ENCODE measurements at regions not wholly inside any gene's neighbourhood (a gene's known extent, or its start where the extent isn't known, plus 50 kb on each side); places are given as distances from the start of the nearest gene placed in this dataset.

DNA sequence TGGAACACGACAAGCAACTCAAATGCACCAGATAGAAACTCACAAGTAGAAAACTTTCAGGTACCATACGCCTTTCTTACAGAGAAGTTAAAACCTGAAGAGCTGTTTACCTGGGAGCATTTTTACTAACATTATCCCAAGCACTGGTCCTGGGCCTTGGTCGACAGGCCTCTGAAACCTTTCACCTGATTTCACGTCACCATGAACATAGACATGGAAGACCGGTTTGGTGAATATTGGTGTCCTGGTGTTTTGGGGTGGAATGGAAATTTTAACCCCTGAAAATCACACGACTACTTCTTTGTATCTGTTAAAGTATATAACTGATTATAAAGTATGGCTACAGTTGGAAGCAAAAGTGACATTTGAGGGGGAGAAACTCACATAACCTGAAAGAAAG is 176.6 kb upstream of the ARGLU1 start:
- DNase-seq, result no peak

DNA sequence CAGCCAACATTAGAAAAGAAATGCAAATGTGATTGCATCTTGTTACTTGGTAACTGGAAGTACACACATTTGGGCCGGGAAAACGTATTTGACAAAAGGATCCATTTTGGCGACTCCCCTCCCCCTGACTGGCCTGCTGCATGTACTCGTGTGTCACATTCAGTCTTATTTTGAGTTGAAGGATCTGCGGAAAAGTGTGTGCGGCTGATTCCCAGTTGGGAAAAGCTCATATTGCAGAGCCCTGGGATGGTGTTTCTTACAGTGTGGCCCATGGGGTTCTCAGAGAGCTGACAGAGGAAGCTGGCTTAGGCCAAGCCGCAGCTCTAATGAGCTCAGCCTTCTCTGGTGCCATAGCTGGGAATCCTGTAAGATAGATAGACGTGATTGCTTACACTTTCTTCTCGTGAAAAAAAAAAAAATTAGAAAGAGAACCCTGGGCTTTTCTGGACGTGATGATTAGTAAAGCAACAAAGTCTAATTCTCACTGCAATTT is 170.3 kb upstream of the ARGLU1 start:
- DNase-seq, result no peak

DNA sequence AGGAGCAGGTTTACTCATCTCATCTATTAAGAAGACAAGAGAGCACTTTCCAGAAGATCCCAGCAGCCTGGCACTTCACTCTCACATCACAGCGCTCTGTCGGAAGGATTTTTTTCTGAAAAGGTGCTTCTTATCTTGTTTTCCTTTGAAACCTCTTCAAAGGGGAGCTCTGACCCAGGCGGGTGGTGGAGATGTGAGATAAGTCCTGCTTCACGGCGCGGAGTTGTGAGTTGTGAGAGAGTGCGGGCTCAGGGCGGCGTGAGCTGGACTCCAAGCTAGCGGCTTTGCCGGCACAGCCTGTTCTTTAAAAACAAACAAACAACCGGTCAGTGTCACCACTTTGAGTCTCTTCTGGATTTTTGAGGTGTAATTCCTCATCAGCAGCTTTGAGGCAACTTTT is 169.0 kb upstream of the ARGLU1 start:
- no peak for DNase-seq

DNA sequence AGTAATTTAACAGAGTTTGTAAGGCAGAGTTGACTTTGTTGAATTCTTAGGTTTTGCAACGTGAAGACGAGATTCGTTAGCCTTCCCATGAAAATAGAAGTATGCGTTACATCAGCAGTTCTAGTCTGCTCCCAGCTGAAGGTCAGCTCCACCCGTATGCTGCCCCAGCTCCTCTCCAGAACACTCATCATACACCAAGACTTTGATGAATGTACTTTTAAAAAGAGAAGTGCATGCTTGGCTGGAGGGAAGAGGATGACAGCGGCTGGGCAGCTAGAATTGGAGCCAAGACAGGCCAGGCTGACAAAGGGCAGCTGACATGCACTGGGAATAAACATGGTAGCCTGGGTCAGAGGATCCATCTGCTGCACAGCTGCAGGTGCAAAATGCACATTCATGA is 166.3 kb upstream of the ARGLU1 start:
- DNase-seq, result no peak

DNA sequence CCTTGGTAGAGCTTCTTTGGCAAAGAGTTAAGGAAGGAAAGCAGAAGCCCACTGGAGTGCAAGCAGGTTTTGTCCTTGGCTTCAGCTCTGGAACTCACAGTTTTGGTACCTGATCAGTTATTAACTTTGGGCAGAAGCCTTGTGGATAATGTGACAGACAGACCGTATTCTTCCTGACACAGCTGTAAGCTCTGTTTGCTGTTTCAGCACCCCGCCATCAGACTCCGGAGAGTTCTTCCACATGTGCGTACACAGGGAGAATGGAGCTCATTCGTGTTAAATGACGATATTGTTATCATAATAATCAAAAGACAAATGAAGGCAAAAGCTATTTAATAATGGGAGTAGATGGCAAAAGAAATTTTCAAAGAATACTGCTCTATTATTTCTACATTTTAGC is 155.1 kb upstream of the ARGLU1 start:
- no peak for DNase-seq

DNA sequence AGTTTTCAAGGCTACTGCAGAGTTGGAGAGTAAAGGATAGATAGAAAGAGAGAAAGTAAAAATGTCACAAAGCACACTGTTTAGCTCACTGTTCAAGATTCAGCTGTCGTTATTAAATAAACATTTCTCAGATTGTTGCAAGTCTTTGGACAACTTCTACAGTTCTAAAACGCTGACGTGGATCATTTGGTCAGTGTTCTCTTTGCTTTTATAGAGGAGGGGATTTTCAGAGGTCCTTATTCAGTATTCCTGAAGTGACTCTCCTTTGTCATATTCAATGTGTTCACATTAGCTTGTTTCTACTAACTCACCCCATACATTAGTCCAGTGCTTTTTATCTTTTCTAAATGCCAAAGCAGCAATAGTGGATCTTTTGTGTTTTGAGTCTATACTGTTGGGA is 154.7 kb upstream of the ARGLU1 start:
- no peak for DNase-seq

DNA sequence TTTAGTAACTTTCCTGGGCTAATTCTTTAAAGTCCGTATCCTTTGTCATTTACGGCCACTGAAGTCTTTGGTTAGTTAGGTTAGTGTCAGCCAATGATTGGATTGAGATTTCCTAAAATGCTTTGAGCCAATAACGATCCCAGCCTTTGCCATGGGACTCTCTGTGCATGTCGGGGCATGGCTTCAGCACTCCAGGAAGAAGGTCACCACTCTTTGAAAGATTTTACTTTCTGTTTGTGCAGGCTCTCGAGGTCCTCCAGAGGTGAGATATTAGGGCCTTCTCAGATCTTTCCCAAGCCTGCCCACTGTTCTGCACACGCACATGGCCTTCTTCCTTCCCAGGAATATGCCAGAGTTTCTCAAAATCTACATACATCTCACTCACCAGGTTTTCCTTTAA is 153.7 kb upstream of the ARGLU1 start:
- DNase-seq, result no peak

DNA sequence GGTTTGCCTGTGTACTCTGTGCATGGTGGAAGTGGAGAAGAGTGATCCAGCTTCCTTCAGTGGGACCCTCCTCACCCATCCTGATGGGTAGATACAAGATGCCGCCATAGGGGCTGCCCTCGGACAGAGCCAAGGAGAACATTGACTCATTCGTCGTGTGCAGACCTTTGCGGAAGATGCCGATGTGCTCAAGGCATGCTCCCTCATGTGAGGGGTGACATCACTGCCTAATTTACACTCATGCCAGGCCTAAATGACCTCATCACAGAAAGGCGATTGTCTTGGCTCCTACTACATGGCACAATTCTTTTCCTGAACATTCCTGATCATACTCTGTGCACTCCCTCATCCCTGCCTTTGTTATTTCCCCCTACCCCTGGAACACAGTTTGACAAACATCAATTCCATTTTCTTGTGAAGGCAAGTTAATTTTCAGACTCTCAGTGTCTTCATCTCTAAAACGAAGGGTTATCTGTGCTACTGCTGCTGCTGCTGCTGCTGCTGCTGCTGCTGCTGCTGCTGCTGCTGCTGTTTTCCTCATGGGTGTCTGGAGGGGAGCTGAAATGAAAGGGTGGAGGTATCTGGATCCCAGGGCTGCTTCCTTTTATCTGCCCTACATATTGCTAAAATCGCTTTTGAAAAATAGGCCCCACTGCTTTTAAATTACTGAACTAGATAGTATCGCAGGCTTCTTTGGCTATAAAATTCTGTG is 146.5 kb upstream of the ARGLU1 start:
- DNase-seq, result no peak

DNA sequence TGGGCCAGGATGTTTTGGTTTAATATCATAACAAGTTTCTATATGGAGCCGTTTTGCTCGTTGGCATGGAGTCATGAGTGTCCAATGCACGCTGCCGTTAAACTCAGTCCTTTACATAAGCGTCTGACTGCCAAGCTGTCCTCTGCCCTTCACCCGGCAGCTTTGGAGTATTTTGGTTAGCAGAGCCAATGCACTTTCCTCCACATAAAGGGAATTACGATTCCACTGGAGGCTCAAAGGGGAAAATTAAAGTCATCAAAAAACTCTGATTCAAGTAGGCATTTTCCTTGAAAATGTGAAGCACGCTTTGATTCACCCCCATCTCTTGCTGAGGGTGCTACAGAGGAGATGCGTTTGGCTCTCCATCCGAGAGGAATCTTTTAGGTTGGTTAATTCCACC is 144.4 kb upstream of the ARGLU1 start:
- no peak for DNase-seq

DNA sequence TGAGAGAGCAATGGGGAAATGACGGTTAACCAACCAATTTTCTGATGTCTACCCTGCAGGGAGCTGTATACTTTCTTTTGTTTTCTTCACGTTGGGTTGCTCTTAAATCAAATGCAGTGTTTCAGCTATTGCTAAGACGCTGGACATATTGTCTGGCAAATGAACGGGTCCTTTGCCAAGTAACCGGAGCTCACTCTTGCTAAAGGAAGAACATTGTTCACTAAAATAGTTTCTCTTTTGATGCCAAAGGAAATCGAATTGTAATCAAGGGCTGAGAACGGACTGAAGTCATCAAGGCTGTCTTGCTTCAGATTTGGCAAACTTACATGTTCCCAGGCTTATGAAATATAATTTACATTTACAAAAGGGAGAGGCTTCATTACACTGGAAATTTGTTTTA is 142.3 kb upstream of the ARGLU1 start:
- DNase-seq, result no peak

DNA sequence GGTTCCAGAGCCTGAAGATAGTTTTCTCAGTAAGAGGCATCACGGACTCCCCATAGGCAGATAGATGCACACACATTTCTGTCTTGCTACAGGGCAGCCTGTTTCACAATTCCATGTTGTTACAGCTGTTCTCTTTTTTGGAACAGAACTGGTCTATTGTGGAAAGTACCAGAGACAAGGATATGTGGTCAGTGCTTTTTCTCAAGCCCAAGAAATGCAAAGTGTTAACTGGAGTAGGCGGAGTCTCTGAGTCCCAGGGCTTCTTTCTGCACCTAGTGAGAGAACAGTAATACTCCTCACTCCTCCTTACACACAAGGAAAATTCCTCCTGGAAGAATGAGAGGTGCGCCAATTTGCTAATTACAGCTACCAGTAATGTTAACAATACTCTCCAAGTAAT is 141.6 kb upstream of the ARGLU1 start:
- no peak for DNase-seq

DNA sequence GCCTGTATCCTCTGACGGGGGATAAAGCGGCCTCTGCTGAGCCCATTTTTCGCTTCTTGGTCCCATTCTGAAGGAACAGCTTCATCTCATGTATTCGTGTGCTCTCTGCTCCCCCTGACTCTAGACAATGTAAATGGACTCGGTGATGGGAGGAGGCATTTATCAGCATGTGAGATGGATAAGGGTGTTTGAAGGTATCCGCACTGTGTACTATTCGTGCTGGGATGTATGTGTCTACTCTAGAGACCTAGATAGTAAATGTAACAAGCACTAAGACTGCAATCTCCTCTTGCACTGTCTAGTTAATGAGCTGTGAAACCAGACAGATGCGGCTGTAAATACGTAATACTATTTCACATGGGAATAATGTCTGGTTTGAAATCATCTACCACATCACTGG is 134.6 kb upstream of the ARGLU1 start:
- DNase-seq, result no peak

DNA sequence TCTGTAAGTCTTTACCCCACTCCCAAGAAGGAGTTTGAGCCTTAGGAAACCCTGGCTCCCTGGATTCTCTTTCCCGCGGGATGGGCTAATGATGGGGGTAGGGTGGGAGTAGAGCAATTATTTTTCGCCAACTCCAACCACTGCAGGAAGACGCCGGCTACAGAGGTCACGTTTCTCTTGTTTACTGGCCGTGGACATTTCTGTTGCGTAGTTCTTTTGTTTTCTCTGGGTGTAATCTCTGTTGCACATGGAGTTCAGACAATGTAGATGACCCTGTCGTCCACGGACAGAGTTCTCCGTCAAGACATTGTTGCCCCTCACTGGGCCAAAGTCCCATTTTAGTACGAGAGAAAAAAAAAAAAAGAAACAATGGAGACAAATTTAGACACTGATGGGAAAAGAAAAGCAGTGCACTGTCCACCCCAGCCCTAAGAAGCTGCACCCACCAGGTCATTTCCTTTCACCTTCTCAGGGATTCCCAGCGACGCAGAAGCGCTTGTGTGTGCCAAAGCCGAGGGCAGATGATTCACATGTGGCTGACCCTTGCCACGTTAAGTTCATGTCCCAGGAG is 133.9 kb upstream of the ARGLU1 start:
- no peak for DNase-seq

DNA sequence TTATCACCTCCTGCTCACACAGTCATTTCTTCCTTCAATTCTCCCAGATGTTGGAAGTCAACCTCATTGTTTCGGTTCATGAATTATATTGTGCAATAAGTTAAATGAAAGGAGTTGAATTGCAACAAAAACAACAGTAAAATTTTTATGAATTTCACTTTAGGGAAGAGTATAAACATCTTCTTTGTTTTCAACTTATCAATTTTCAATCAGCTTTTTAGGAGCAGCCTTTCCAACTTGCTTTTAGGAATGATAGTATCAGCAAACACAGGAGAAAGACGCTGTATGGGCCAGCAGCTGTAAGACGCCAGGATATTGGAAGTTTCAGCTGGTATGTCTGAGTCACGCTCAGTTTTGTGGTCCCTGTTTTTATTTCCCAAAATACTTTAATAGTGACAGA is 132.5 kb upstream of the ARGLU1 start:
- no peak for DNase-seq

DNA sequence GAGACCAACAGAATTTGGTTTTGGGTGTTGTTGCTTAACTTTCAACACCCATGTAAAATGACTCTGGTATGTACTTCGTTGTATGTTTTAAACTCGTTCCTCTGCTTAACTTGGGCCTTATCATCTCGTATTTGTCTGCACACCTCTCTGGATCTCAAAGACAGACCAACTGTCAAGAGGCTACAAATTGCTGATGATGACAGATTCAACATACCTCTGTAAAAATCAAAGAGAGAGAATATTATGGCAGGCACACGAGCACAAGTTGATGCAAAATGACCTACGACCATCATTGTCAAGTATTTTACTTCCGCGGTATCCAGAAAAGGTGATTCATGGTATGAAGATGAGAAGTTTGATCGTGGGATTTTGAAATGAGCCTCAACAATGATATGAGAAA is 132.1 kb upstream of the ARGLU1 start:
- DNase-seq, result no peak

DNA sequence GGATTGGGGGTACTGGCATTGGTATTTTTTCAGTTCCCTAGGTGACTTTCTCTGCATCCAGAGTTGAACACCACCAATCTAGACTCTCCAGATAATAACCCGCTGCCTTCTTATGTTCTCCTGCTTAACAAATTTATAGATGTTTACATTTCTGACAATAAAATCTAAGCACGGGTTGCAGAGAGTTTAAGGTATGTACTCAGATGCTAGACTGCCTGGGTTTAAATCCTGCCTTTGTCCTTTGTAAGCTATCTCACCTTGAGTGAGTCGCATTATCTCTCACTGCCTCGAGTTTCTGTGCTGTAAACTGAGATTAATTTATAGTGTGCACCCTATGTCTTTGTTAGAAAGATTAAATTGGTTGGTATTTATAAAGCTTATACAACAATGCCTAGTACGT is 131.4 kb upstream of the ARGLU1 start:
- DNase-seq, result no peak

DNA sequence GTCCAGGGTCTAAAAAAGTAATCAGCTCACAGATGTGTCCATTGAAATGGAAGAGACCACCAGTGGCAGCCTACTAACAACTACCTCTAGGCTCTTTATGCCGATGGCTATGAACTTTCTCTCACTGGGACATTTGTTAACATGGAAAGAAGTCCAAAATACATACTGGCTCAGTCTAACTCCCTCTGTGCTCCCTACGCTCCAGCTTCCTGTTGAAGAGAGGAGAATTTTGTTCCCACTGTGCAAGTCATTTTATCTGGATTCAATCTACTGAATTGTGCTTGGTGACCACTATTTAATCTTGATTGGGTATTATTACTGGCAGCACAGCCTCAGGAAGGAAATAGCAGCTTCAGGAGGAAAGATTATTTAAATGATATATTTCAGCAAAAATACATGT is 128.8 kb upstream of the ARGLU1 start:
- DNase-seq, result no peak

DNA sequence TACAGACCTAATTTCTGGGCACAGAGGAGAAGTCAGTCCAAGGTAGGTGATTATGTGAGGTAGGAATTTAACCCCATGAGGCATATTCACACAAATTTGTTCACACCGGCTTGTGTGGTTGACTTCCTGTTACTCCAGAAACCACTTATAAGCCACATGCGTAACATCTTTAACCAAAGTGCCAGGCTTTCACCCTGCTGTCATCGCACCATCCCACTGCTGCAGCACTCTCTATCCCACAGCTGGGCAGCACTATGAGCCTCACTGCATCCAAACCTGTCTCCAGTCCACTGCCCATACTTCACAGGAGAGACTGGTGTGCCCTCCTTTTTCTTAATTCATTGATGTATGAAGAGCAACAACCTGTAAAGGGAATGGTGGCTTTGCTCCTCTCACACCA is 128.2 kb upstream of the ARGLU1 start:
- no peak for DNase-seq

DNA sequence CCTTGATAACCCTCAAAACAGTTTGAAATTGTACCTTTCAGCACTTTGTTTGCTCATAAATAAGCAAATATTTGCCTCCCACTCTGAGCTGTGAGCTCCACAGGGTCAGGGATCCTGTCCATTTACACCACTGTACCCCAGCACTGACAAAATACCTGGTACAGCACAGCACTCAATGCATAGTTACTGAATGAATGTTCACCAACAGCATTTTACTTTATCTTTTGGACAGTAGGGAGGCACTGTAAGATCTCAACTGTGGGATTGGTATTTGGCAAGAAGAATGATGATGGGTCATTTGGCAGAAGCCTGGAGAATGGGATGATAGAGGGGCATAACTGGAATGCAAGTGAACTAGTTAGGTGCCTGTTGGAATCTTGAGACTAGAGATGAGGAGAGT is 127.2 kb upstream of the ARGLU1 start:
- DNase-seq, result no peak

DNA sequence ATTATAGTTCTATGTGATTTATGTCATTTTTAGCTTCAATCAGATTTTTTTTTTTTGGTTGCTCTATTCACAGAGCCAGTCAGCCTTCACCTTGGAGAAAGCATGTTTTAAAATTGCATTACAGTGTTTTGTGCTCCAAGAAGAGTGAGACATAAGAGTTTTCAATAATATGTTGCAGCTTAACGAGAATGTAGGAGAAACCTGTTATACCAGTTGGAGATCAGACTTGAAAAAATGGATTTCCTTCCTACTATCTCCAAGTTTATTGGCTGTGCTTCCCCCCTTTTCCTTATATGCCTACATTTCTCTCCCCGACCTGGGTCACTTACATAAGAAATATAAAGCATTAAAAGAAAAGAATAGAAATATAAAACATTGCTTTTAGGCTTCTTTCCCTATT is 123.9 kb upstream of the ARGLU1 start:
- DNase-seq, result no peak

DNA sequence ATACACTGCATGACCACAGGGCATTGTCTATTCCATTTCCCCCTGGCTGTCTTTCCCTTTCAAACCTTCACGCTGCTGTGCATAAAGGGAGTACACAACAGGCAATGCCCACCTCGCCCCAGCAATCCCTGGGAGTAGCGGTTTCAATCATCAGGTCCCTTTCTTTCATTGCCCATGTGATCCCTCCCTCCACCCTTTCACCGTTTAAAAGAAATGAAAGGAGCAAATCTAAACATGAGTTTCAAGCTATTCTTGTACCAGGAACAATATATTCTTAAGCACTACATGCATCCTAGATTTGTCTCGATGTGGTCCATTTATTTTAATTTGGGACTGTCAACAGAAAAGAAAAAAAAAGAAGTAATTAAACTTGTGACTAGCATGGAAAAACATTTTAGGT is 123.4 kb upstream of the ARGLU1 start:
- no peak for DNase-seq

DNA sequence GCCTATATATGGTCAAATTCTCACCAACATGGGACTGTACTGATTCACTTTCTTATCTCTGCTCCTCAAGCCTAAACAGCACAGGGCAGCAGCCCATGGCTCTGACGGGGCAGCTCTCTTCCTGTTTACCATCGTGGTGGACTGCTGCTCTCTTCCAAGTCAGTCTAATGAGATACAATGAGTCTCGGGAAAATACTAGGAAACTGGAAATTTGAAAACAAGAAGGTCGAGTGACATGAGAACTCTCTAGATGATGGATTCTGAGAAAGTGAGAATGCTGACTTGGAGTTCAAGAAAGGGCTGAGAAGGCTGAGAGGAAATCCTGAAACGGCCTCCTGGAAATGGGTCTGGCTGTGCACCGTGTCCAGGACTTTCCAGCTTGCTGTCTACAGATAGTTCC is 122.8 kb upstream of the ARGLU1 start:
- no peak for DNase-seq

DNA sequence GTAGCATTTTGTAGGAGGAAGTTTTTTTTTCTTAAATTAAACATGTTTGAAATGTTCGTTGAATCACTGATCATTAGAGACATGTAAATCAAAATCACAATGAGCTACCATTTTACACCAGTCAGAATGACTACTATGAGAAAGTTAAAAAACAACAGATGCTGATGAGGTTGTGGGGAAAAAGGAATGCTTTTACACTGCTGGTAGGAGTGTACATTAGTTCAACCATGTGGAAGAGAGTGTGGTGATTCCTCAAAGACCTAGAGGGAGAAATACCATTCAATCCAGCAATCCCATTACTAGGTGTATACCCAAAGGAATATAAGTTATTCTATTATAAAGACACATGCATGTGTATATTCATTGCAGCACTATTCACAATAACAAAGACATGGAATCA is 122.0 kb upstream of the ARGLU1 start:
- no peak for DNase-seq

DNA sequence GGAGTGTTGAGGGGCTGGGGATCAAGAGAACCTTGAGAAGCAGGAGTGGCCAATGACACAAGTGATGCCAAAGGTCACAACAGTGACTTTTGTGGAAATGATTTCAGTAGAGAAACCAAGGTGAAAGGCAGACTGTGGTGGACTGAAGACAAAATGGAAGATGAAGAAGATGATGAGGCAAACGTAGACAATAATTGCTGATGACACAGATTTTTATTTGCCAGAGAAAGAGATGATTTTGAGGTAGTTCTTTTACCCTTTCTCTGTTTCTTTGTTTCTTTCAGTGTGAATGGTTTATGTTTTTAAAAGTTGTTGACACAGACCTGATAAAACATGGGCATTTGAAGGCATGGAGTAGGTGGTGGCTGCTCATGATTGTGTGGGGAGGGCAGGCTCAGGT is 121.0 kb upstream of the ARGLU1 start:
- DNase-seq, result no peak

DNA sequence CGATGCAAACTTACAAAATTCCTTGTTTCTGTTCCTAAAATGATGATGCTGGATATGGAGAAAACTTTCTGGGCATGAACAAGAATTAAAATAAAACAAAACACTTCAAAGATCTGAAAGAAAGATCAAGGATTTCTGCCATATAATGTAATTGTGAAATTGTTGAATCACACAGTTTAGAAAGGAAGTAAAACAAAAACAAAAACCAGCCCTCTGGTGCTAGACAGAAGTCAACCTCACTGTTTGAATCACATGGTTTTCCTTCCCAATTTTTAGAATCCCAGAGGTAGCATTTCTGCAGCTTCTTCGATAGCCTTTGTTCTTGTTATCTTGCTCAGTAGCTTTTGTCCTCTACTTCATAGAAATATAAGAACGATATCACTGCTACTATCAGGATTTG is 118.2 kb upstream of the ARGLU1 start:
- DNase-seq, result no peak

Data from stimulated activated CD4-positive, alpha-beta T cell treated with anti-CD3 and anti-CD28 coated beads, Interleukin-2, amount 100 ng/mL, for 24 hours (primary cell).